Esophagus squamous epithelium (tissue), 4 donors: ENCODE measurements at regions not wholly inside any gene's neighbourhood (a gene's known extent, or its start where the extent isn't known, plus 50 kb on each side); places are given as distances from the start of the nearest gene placed in this dataset.

Experiments used
- POLR2A ChIP-seq, 4 donors: fragments of 450-650 bp; IDR thresholded peaks; one replicate each; pipeline ENCODE4 v1.6.1; 2017; ENCODE audit warnings: antibody characterized with exemption in 4 of 4, mild to moderate bottlenecking in 4 of 4, moderate library complexity in 3 of 4
- TF ChIP-seq, protein P1 (sequence below), 6 experiments: fragments of 450-650 bp in 4 of 6; fragments of 200-600 bp in 2 of 6; sonication (generic) in 2 of 6; IDR thresholded peaks; one replicate each; pipeline ENCODE4 v1.5.1; 2016 to 2019; ENCODE audit warnings: antibody characterized with exemption in 6 of 6, mild to moderate bottlenecking in 4 of 6, moderate library complexity in 4 of 6

GRCh38 chr14:57029620-57030253 is 219.5 kb upstream of the OTX2 start:
- TF ChIP-seq, protein P1, sequence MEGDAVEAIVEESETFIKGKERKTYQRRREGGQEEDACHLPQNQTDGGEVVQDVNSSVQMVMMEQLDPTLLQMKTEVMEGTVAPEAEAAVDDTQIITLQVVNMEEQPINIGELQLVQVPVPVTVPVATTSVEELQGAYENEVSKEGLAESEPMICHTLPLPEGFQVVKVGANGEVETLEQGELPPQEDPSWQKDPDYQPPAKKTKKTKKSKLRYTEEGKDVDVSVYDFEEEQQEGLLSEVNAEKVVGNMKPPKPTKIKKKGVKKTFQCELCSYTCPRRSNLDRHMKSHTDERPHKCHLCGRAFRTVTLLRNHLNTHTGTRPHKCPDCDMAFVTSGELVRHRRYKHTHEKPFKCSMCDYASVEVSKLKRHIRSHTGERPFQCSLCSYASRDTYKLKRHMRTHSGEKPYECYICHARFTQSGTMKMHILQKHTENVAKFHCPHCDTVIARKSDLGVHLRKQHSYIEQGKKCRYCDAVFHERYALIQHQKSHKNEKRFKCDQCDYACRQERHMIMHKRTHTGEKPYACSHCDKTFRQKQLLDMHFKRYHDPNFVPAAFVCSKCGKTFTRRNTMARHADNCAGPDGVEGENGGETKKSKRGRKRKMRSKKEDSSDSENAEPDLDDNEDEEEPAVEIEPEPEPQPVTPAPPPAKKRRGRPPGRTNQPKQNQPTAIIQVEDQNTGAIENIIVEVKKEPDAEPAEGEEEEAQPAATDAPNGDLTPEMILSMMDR (IDR thresholded peaks at IDR 0.05): no peak
- TF ChIP-seq POLR2A (IDR thresholded peaks at IDR 0.05): no peak
